Common myeloid progenitor, CD34-positive (primary cell): ENCODE measurements at regions not wholly inside any gene's neighbourhood (a gene's known extent, or its start where the extent isn't known, plus 50 kb on each side); places are given as distances from the start of the nearest gene placed in this dataset.

Experiments used
- CTCF ChIA-PET: fragments of 350-600 bp; sonication (Branson Sonifier 250); formaldehyde crosslinking; loops from one replicate; lab custom pipeline; 2021; ENCODE audit warnings: antibody characterized with exemption; lab: Charles Lee
- POLR2A ChIA-PET: fragments of 350-600 bp; sonication (Branson Sonifier 250); formaldehyde crosslinking; loops from one replicate; lab custom pipeline; 2021; ENCODE audit warnings: antibody characterized with exemption; lab: Charles Lee
- DNase-seq, 3 donors: peaks; one replicate each; pipeline versions ENCODE4 v3.0.0 to v3.0.0-alpha.2; 2013
- H3K27ac ChIP-seq, 2 experiments: 1 replicate in 1 of 2; 2 replicates in 1 of 2; pipeline ENCODE4 v1.7.0; 2013; ENCODE audit warnings: inconsistent platforms in 2 of 2, low read length in 2 of 2, mild to moderate bottlenecking in 2 of 2, low read depth in 1 of 2, moderate library complexity in 1 of 2; ENCODE audit not compliant: severe bottlenecking in 2 of 2, insufficient read depth in 1 of 2, poor library complexity in 1 of 2
- H3K27me3 ChIP-seq, 5 experiments: replicated peaks in 2 of 5; 1 replicate in 3 of 5; 2 replicates in 2 of 5; pipeline versions ENCODE4 v1.6.1 to v1.7.0; 2013; ENCODE audit warnings: low read length in 4 of 5, mild to moderate bottlenecking in 2 of 5, moderate library complexity in 2 of 5, inconsistent platforms in 1 of 5; ENCODE audit not compliant: insufficient read depth in 5 of 5, control insufficient read depth in 4 of 5
- H3K36me3 ChIP-seq, 4 experiments: 1 replicate in 2 of 4; 2 replicates in 2 of 4; pipeline versions ENCODE4 v1.6.1 to v1.7.0; 2013; ENCODE audit warnings: low read length in 3 of 4, control low read depth in 1 of 4, mild to moderate bottlenecking in 1 of 4; ENCODE audit not compliant: control insufficient read depth in 4 of 4, insufficient read depth in 4 of 4
- H3K4me1 ChIP-seq, 4 experiments: 1 replicate in 3 of 4; 2 replicates in 1 of 4; pipeline versions ENCODE4 v1.6.1 to v1.7.1; 2013; ENCODE audit warnings: low read length in 3 of 4, mild to moderate bottlenecking in 3 of 4, control low read depth in 1 of 4, inconsistent platforms in 1 of 4, moderate library complexity in 1 of 4; ENCODE audit not compliant: control insufficient read depth in 4 of 4, insufficient read depth in 4 of 4; ENCODE audit errors: control extremely low read depth in 1 of 4
- H3K4me3 ChIP-seq, 7 experiments: 1 replicate in 4 of 7; 2 replicates in 3 of 7; pipeline versions ENCODE4 v1.5.1 to v1.7.0; 2013; ENCODE audit warnings: mild to moderate bottlenecking in 7 of 7, low read length in 6 of 7, moderate library complexity in 6 of 7, inconsistent platforms in 2 of 7, low read depth in 2 of 7, control low read depth in 1 of 7; ENCODE audit not compliant: insufficient read depth in 4 of 7, control insufficient read depth in 1 of 7; ENCODE audit errors: extremely low read depth in 1 of 7
- H3K9me3 ChIP-seq, 5 experiments: 1 replicate in 4 of 5; 2 replicates in 1 of 5; pipeline versions ENCODE4 v1.6.1 to v1.7.1; 2013; ENCODE audit warnings: low read length in 4 of 5, mild to moderate bottlenecking in 2 of 5, inconsistent platforms in 1 of 5, low read depth in 1 of 5, moderate library complexity in 1 of 5; ENCODE audit not compliant: control insufficient read depth in 4 of 5, insufficient read depth in 2 of 5; ENCODE audit errors: control extremely low read depth in 1 of 5
- whole genome bisulfite sequencing: methylation state at CpG from one replicate; pipeline ENCODE4 v1.1.5; 2013; ENCODE audit not compliant: insufficient coverage; 5-methylcytosine and 5-hydroxymethylcytosine counted together

DNA sequence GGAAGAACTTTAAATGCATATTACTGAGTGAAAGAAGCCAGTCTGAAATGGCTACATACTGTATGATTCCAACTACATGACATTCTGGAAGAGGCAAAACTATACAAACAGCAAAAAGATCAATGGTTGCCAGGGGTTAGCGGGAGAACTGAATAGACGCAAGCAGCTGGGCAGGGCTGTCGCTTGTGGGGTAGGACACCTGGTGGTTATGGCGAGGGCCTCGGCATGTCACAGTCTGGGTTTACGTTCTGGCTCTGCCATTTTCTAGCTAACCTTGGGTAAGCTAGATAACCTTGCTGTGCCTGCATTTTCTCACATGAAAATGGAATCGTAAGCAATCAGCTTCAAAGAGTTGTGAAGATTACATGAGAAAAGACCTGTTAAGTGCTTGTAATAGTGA, 55.2 kb upstream of the SYT13 start:
- ChIA-PET POLR2A (no interaction called here), CTCF (interaction anchor here (1.3 to 3.1 kb wide), 6 partner anchors 12 to 430 kb away, joined by 4 to 11 read pairs (median 4); no protein-coding TSS in a partner anchor)
- Histone ChIP-seq H3K27me3 (peaks cover 0 to 7% (median 0%) of the 10 kb centered on the region in 5 experiments), H3K4me3 (no peak overlapping the region), H3K4me1 (peaks cover 0 to 10% (median 4%) of the 10 kb centered on the region in 4 experiments), H3K36me3 (no peaks in the 10 kb centered on the region), H3K9me3 (no peaks in the 10 kb centered on the region), H3K27ac (no peak overlapping the region)
- DNase-seq: no peak
- WGBS: 86% methylated on average over 7 of the region's 7 CpGs

DNA sequence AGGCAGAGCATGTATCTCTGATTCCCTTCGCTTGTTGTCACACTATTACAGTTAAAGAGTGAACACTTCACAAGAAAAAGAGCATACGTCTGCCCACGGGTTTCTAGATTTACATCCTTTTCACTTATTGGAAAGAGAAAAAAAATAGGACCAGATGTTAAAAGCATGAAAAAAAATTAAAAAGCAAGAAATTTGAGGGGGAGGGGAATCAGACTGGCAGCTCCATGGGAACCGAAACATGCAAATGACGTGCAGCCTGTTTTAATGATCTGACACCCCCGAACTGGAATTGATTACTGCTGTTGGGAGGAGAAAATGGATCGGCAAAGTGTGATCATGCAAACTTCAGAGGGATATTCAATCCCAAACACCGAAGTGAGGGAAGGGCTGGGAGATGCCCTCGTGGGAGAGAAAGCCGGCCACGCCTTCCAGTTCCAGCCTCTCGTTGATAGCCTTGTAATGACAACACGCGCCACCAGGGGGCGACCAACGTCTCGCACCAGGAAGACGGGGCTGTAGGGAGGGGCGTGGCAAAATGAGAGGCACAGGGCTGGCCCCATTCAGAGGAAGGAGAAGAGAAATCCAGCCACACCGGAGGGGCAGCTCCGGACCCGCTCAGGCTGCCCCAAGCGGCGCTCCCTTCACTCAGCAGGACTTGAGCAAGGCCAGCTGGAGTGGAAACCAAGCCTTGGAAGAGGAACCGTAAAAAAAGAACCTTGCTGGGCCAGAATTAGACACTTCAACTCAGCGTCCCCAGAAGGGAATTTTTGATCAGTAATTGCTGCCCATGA, 53.8 kb upstream of the SYT13 start:
- peak; percentile 88 to 92 (median 90) for DNase-seq
- Histone ChIP-seq H3K36me3 (no peaks in the 10 kb centered on the region), H3K4me1 (peaks cover 0 to 10% (median 4%) of the 10 kb centered on the region in 4 experiments), H3K4me3 (peak overlapping the region in 5 of 7 experiments; percentile 9 to 72 (median 16)), H3K27ac (no peak overlapping the region), H3K9me3 (no peaks in the 10 kb centered on the region), H3K27me3 (peaks cover 0 to 7% (median 0%) of the 10 kb centered on the region in 5 experiments)
- CTCF ChIA-PET: interaction anchor here (0.6 to 3.1 kb wide), 13 partner anchors 8 to 436 kb away, joined by 3 to 11 read pairs (median 4); no protein-coding TSS in a partner anchor
- POLR2A ChIA-PET: no interaction called here
- 5% methylated on average over 23 of the region's 26 CpGs for WGBS

DNA sequence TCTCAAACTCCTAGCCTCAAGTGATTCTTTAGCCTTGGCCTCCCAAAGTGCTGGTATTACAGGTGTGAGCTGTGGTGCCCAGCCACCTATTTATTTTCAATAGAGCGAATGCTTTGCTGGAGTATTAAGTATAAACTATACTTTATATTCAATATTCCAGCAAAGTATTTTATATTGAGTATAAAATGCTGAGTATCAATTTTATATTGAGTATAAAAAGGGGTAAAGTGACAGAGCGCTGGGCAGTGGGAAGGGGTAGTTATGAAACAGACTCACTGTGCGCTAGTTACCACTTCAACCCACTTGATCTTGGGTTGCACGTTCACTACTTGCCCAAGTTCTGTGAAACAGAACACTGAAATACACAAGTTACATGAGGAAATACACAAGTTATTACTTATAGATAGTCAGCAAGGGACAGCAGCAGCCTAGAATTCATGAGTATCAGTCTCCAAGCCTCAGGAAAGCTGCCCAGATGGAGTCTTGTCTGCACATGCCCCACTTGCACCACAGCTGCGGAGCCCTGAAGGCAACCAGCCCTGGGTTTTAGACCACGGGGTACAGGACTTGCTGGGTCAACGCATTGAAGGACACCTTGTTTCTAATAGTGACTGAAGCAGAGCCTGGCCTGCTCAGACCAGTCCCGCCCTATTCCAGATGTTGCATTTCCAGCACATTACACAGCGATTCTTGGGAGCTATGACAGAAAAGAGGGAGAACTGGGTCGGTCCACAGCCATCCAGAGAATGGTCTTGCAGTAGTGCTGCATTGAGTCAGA, 51.6 kb upstream of the SYT13 start:
- POLR2A ChIA-PET: no interaction called here
- peaks cover 0 to 12% (median 4%) of the 10 kb centered on the region in 4 experiments for H3K4me1 ChIP-seq
- 90% methylated on average over 6 of the region's 10 CpGs for WGBS

GRCh38 chr11:45336136-45336535, 50.0 kb upstream of the SYT13 start:
- ChIA-PET POLR2A (no interaction called here), CTCF (interaction anchor here (0.8 to 9.7 kb wide), 3 partner anchors 86 to 400 kb away, joined by 3 to 97 read pairs (median 3); no protein-coding TSS in a partner anchor)
- no peak overlapping the region for H3K4me3 ChIP-seq
- H3K27ac ChIP-seq: no peak overlapping the region
- no peaks in the 10 kb centered on the region for H3K27me3 ChIP-seq
- peaks cover 0 to 14% (median 4%) of the 10 kb centered on the region in 4 experiments for H3K4me1 ChIP-seq
- DNase-seq: no peak
- no peaks in the 10 kb centered on the region for H3K9me3 ChIP-seq
- WGBS: no CpG with 5 or more reads among the region's 4 CpGs
- no peaks in the 10 kb centered on the region for H3K36me3 ChIP-seq

More for the DNA sequence above, 51.6 kb upstream of the SYT13 start:
- no peaks in the 10 kb centered on the region for H3K36me3 ChIP-seq
- peaks cover 0 to 4% (median 0%) of the 10 kb centered on the region in 5 experiments for H3K27me3 ChIP-seq
- no peak overlapping the region for H3K27ac ChIP-seq
- no peak for DNase-seq
- CTCF ChIA-PET: interaction anchor here (0.9 to 2.1 kb wide), 4 partner anchors 232 to 434 kb away, joined by 3 to 5 read pairs (median 4); no protein-coding TSS in a partner anchor
- H3K4me3 ChIP-seq: no peak overlapping the region
- H3K9me3 ChIP-seq: no peaks in the 10 kb centered on the region
